Thoracic aorta (tissue), 2 donors: ENCODE measurements at regions not wholly inside any gene's neighbourhood (a gene's known extent, or its start where the extent isn't known, plus 50 kb on each side); places are given as distances from the start of the nearest gene placed in this dataset.

Experiments used
- ATAC-seq: fragments of 150-250 bp; one replicate; pipeline ENCODE4 v1.8.0; 2017; ENCODE audit warnings: low read depth; ENCODE audit not compliant: insufficient number of reproducible peaks, low FRiP score
- DNase-seq: peaks from one replicate; pipeline ENCODE4 v3.0.0-alpha.2; 2020; ENCODE audit warnings: low spot score
- H3K27ac ChIP-seq, 2 donors: fragments of 200-600 bp; sonication (generic); 1 replicate in 1 of 2; 2 replicates in 1 of 2; pipeline ENCODE4 v1.5.1; 2016; ENCODE audit warnings: mild to moderate bottlenecking in 2 of 2, moderate library complexity in 2 of 2
- H3K27me3 ChIP-seq: fragments of 200-600 bp; sonication (generic); replicated peaks from 2 replicates; pipeline ENCODE4 v1.6.0; 2016; ENCODE audit warnings: mild to moderate bottlenecking; ENCODE audit not compliant: insufficient read depth
- H3K36me3 ChIP-seq: fragments of 200-600 bp; sonication (generic); one replicate; pipeline ENCODE4 v1.5.1; 2016
- H3K4me1 ChIP-seq, 2 donors: fragments of 200-600 bp; sonication (generic); 1 replicate in 1 of 2; 2 replicates in 1 of 2; pipeline versions ENCODE4 v1.5.1 to v1.6.0; 2016; ENCODE audit warnings: low read depth in 2 of 2, mild to moderate bottlenecking in 1 of 2; ENCODE audit not compliant: control insufficient read depth in 1 of 2
- H3K4me3 ChIP-seq: fragments of 200-600 bp; sonication (generic); 2 replicates; pipeline ENCODE4 v1.5.1; 2016; ENCODE audit warnings: mild to moderate bottlenecking
- H3K9me3 ChIP-seq: fragments of 200-600 bp; sonication (generic); 2 replicates; pipeline ENCODE4 v1.5.1; 2016
- CTCF ChIP-seq: fragments of 200-600 bp; sonication (generic); IDR thresholded peaks from one replicate; pipeline ENCODE4 v1.5.1; 2019; ENCODE audit warnings: antibody characterized with exemption

GRCh38 chr19:29429581-29429980 is 96.2 kb upstream of the VSTM2B start:
- H3K4me3 ChIP-seq, result no peak overlapping the region
- H3K36me3 ChIP-seq, result no peaks in the 10 kb centered on the region
- no peak for ATAC-seq
- DNase-seq, result no peak
- H3K9me3 ChIP-seq, result no peaks in the 10 kb centered on the region
- no peak overlapping the region for H3K27ac ChIP-seq
- no peak for TF ChIP-seq CTCF
- H3K4me1 ChIP-seq, result no peaks in the 10 kb centered on the region
- no peaks in the 10 kb centered on the region for H3K27me3 ChIP-seq

- no peak for DNase-seq
- H3K9me3 ChIP-seq, result no peaks in the 10 kb centered on the region
Measured at GRCh38 chr19:29431332-29431731, 94.5 kb upstream of the VSTM2B start.

GRCh38 chr19:29432677-29433076 is 93.1 kb upstream of the VSTM2B start:
- Histone ChIP-seq H3K4me1 (no peaks in the 10 kb centered on the region), H3K27ac (no peak overlapping the region), H3K4me3 (no peak overlapping the region), H3K9me3 (no peaks in the 10 kb centered on the region), H3K36me3 (no peaks in the 10 kb centered on the region), H3K27me3 (no peaks in the 10 kb centered on the region)
- DNase-seq (no peak), ATAC-seq (no peak)
- no peak for TF ChIP-seq CTCF

More at GRCh38 chr19:29431332-29431731, 94.5 kb upstream of the VSTM2B start:
- H3K4me3 ChIP-seq, result no peak overlapping the region
- no peaks in the 10 kb centered on the region for H3K27me3 ChIP-seq
- H3K36me3 ChIP-seq, result no peaks in the 10 kb centered on the region
- H3K27ac ChIP-seq, result no peak overlapping the region
- no peaks in the 10 kb centered on the region for H3K4me1 ChIP-seq
- TF ChIP-seq CTCF, result no peak
- ATAC-seq, result no peak

- DNase-seq, result no peak
- Histone ChIP-seq H3K36me3 (no peaks in the 10 kb centered on the region), H3K4me3 (no peak overlapping the region), H3K27me3 (no peaks in the 10 kb centered on the region), H3K4me1 (no peaks in the 10 kb centered on the region), H3K27ac (no peak overlapping the region), H3K9me3 (no peaks in the 10 kb centered on the region)
- no peak for TF ChIP-seq CTCF
- ATAC-seq, result no peak
Measured at GRCh38 chr19:29436591-29437103, 89.1 kb upstream of the VSTM2B start.

GRCh38 chr19:29439021-29439420 is 86.8 kb upstream of the VSTM2B start:
- no peak for DNase-seq
- no peak for ATAC-seq
- no peak overlapping the region for H3K4me3 ChIP-seq
- H3K27ac ChIP-seq, result no peak overlapping the region
- H3K27me3 ChIP-seq, result no peaks in the 10 kb centered on the region
- TF ChIP-seq CTCF, result no peak
- no peaks in the 10 kb centered on the region for H3K9me3 ChIP-seq
- H3K4me1 ChIP-seq, result no peaks in the 10 kb centered on the region
- H3K36me3 ChIP-seq, result no peaks in the 10 kb centered on the region
